Kasumi-1 (cell line): ENCODE measurements at regions not wholly inside any gene's neighbourhood (a gene's known extent, or its start where the extent isn't known, plus 50 kb on each side); places are given as distances from the start of the nearest gene placed in this dataset.

Experiments used
- DNase-seq, 2 experiments: peaks; one replicate each; lab custom pipeline; 2025; lab: John Stamatoyannopoulos, UW

- no peak for DNase-seq
These were observed 140.2 kb upstream of the PJA1 start for GRCh38 chrX:69305333-69306062.

GRCh38 chrX:69303231-69303630 is 138.0 kb upstream of the PJA1 start:
- no peak for DNase-seq

- no peak for DNase-seq
These were observed 134.9 kb upstream of the PJA1 start for GRCh38 chrX:69299951-69300714.

- no peak for DNase-seq
These were observed 134.0 kb upstream of the PJA1 start for GRCh38 chrX:69299285-69299684.

GRCh38 chrX:69298466-69299140 is 133.3 kb upstream of the PJA1 start:
- DNase-seq, result no peak

- no peak for DNase-seq
These were observed 132.3 kb upstream of the PJA1 start for GRCh38 chrX:69297506-69297905.

- DNase-seq, result no peak
These were observed 128.7 kb upstream of the PJA1 start for GRCh38 chrX:69293776-69294601.

GRCh38 chrX:69291116-69291515 is 125.9 kb upstream of the PJA1 start:
- DNase-seq, result no peak

GRCh38 chrX:69290292-69290691 is 125.0 kb upstream of the PJA1 start:
- no peak for DNase-seq

- DNase-seq, result no peak
These were observed 124.5 kb upstream of the PJA1 start for GRCh38 chrX:69289793-69290123.

GRCh38 chrX:69289046-69289792 is 124.0 kb upstream of the PJA1 start:
- DNase-seq, result no peak

- DNase-seq, result no peak
These were observed 121.8 kb upstream of the PJA1 start for GRCh38 chrX:69287095-69287494.

- no peak for DNase-seq
These were observed 121.3 kb upstream of the PJA1 start for GRCh38 chrX:69286565-69286906.

- DNase-seq, result no peak
These were observed 120.8 kb upstream of the PJA1 start for GRCh38 chrX:69285881-69286564.

GRCh38 chrX:69285401-69285877 is 120.2 kb upstream of the PJA1 start:
- no peak for DNase-seq

GRCh38 chrX:69284491-69284890 is 119.2 kb upstream of the PJA1 start:
- DNase-seq, result no peak

- no peak for DNase-seq
These were observed 117.8 kb upstream of the PJA1 start for GRCh38 chrX:69282893-69283690.

- no peak for DNase-seq
These were observed 115.7 kb upstream of the PJA1 start for GRCh38 chrX:69280933-69281332.

GRCh38 chrX:69279234-69279633 is 114.0 kb upstream of the PJA1 start:
- DNase-seq, result no peak
